Right atrium auricular region (tissue), 2 donors: ENCODE measurements at regions not wholly inside any gene's neighbourhood (a gene's known extent, or its start where the extent isn't known, plus 50 kb on each side); places are given as distances from the start of the nearest gene placed in this dataset.

Experiments
- DNase-seq: peaks from one replicate; pipeline ENCODE4 v3.0.0-alpha.2; 2019; ENCODE audit warnings: low spot score
- H3K27ac ChIP-seq, 2 donors: fragments of 200-600 bp; sonication (generic); 1 replicate in 1 of 2; 2 replicates in 1 of 2; pipeline ENCODE4 v1.5.1; 2016 to 2019
- H3K27me3 ChIP-seq, 2 donors: fragments of 200-600 bp; sonication (generic); one replicate each; pipeline versions ENCODE4 v1.5.1 to v1.6.0; 2017 to 2019
- H3K36me3 ChIP-seq: fragments of 200-600 bp; sonication (generic); one replicate; pipeline ENCODE4 v1.5.1; 2016
- H3K4me1 ChIP-seq, 2 donors: fragments of 200-600 bp; sonication (generic); one replicate each; pipeline versions ENCODE4 v1.5.1 to v1.6.0; 2017 to 2019
- H3K4me3 ChIP-seq, 2 donors: fragments of 200-600 bp; sonication (generic); 1 replicate in 1 of 2; 2 replicates in 1 of 2; pipeline ENCODE4 v1.5.1; 2017 to 2019; ENCODE audit warnings: mild to moderate bottlenecking in 1 of 2, moderate library complexity in 1 of 2
- H3K9me3 ChIP-seq, 2 donors: fragments of 200-600 bp; sonication (generic); one replicate each; pipeline ENCODE4 v1.5.1; 2019
- CTCF ChIP-seq, 2 donors: fragments of 200-600 bp; sonication (generic); IDR thresholded peaks; one replicate each; pipeline ENCODE4 v1.5.1; 2019; ENCODE audit warnings: antibody characterized with exemption in 2 of 2

GRCh38 chr9:95645579-95645978, 128.8 kb upstream of the PTCH1 start:
- H3K4me1 ChIP-seq: peaks cover 0 to 10% of the 10 kb centered on the region in 2 donors
- no peaks in the 10 kb centered on the region for H3K36me3 ChIP-seq
- H3K9me3 ChIP-seq: peaks cover 0 to 6% of the 10 kb centered on the region in 2 donors
- no peak for TF ChIP-seq CTCF (IDR thresholded peaks at IDR 0.05)
- no peak overlapping the region for H3K27ac ChIP-seq
- H3K27me3 ChIP-seq: no peaks in the 10 kb centered on the region
- DNase-seq: no peak
- H3K4me3 ChIP-seq: no peak overlapping the region

DNA sequence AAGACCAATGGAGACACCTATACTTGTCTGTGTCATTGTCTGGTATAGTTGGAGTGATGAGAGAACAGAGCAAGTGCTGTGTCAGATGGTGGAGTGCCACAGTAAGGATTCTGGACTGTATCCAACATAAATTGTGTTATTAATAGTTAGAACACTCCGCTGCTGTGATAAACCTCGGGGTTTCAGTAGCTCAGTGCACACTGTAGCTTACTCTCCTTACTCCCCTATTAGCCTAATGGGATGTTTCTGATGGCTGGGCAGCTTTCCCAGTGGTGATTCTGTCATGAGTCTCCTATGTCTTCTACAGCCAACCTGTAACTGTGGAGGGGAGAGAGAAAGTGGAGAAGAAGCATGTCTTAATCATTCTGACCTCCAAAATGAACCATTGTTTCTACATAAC, 127.6 kb upstream of the PTCH1 start:
- Histone ChIP-seq H3K4me3 (no peak overlapping the region), H3K36me3 (no peaks in the 10 kb centered on the region), H3K27ac (no peak overlapping the region), H3K9me3 (peaks cover 0 to 6% of the 10 kb centered on the region in 2 donors), H3K4me1 (peaks cover 0 to 10% of the 10 kb centered on the region in 2 donors), H3K27me3 (no peaks in the 10 kb centered on the region)
- DNase-seq: no peak
- TF ChIP-seq CTCF (IDR thresholded peaks at IDR 0.05): no peak

DNA sequence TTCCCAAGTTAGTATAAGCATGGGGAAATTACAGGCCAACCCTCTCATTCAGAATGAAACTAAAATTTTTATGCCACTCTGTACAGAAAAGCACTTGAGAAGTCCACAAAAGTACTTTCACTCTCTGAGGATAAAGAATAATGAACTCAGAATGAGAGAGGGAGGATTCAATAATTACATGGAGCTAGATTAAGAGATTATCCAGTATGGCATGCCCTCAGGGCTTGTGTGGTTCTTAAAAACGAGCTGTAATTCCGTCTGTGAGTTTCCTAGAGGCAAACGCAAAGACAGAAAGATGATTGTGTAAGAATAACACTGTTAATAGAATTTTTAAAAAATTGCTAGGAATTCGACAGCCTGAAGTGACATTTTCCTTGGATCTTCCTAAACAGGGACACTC, 126.8 kb upstream of the PTCH1 start:
- no peak overlapping the region for H3K27ac ChIP-seq
- no peak for TF ChIP-seq CTCF (IDR thresholded peaks at IDR 0.05)

GRCh38 chr9:95642189-95642588, 125.4 kb upstream of the PTCH1 start:
- no peak for DNase-seq
- TF ChIP-seq CTCF (IDR thresholded peaks at IDR 0.05): no peak

More for the DNA sequence above, 126.8 kb upstream of the PTCH1 start:
- Histone ChIP-seq H3K27me3 (no peaks in the 10 kb centered on the region), H3K36me3 (no peaks in the 10 kb centered on the region), H3K9me3 (peaks cover 0 to 6% of the 10 kb centered on the region in 2 donors), H3K4me3 (no peak overlapping the region), H3K4me1 (peaks cover 0 to 10% of the 10 kb centered on the region in 2 donors)
- no peak for DNase-seq

DNA sequence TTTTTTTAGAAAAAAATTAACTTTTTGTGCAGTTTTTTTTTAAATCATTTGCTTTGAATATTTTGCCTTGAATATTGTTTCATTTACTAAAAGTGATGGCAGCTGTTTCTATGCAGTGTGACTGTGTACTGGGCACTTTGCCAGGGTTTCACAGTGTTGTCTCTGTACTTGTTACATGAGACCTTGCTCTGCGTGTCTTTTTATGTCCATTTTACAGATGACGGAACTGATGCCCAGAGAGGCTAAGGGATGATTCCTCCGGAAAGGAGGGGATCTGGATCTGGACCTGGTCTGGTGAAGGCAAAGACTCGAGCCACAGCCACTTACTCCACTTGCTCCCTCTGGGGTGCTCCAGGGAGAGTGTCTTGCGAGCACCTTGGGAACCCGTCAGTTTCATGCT, 124.8 kb upstream of the PTCH1 start:
- no peak for DNase-seq
- Histone ChIP-seq H3K4me1 (peaks cover 0 to 10% of the 10 kb centered on the region in 2 donors), H3K36me3 (no peaks in the 10 kb centered on the region), H3K27me3 (no peaks in the 10 kb centered on the region), H3K9me3 (peaks cover 0 to 6% of the 10 kb centered on the region in 2 donors), H3K27ac (no peak overlapping the region), H3K4me3 (no peak overlapping the region)
- no peak for TF ChIP-seq CTCF (IDR thresholded peaks at IDR 0.05)

More at GRCh38 chr9:95642189-95642588, 125.4 kb upstream of the PTCH1 start:
- Histone ChIP-seq H3K9me3 (peaks cover 0 to 6% of the 10 kb centered on the region in 2 donors), H3K4me3 (no peak overlapping the region), H3K36me3 (no peaks in the 10 kb centered on the region), H3K4me1 (peaks cover 0 to 10% of the 10 kb centered on the region in 2 donors), H3K27ac (no peak overlapping the region), H3K27me3 (no peaks in the 10 kb centered on the region)

DNA sequence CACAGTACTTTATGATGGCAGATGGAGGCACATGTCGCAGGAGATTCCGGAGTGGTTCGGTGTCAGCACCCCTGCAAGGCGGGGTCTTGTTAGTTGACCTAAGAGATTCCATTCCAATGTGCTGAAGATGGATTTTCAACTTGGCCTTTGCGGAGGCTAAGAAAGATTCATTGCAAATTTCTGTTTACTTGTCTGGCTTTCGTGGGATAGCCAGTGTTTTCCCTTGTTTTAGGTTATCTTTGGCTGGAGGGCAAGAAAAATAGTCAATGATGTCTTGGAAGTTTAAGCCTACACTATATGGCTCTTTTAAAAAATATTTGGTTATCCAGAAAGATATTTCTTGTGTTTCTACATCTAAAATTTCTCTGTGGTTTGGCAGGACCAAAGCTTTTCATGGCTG, 123.6 kb upstream of the PTCH1 start:
- H3K27ac ChIP-seq: no peak overlapping the region
- H3K36me3 ChIP-seq: no peaks in the 10 kb centered on the region
- H3K4me1 ChIP-seq: peaks cover 0 to 10% of the 10 kb centered on the region in 2 donors
- no peak overlapping the region for H3K4me3 ChIP-seq
- no peak for DNase-seq
- TF ChIP-seq CTCF (IDR thresholded peaks at IDR 0.05): no peak
- no peaks in the 10 kb centered on the region for H3K27me3 ChIP-seq
- H3K9me3 ChIP-seq: peaks cover 0 to 6% of the 10 kb centered on the region in 2 donors
